HepG2 (cell line): ENCODE measurements at regions not wholly inside any gene's neighbourhood (a gene's known extent, or its start where the extent isn't known, plus 50 kb on each side); places are given as distances from the start of the nearest gene placed in this dataset.

ENCODE experiments used
- CBX2 ChIP-seq, 2 experiments: fragments of 200-600 bp in 1 of 2; sonication (generic); formaldehyde crosslinking in 1 of 2; IDR thresholded peaks; 2 replicates each; pipeline versions ENCODE4 v1.7.0 to v1.8.1; 2018 to 2022; ENCODE audit warnings: low read depth in 2 of 2, low read length in 1 of 2, mild to moderate bottlenecking in 1 of 2, missing genetic modification reagents in 1 of 2
- DPF2 ChIP-seq: sonication (generic); formaldehyde crosslinking; IDR thresholded peaks from 2 replicates; pipeline ENCODE4 v1.4.0; 2020; ENCODE audit warnings: mild to moderate bottlenecking, low read depth, missing genetic modification reagents, borderline replicate concordance
- FOXJ3 ChIP-seq: sonication (generic); formaldehyde crosslinking; IDR thresholded peaks from 2 replicates; pipeline ENCODE4 v1.4.0; 2020; ENCODE audit warnings: missing genetic modification reagents, mild to moderate bottlenecking, borderline replicate concordance
- GABPB1 ChIP-seq: IDR thresholded peaks from 2 replicates; pipeline ENCODE4 v1.6.1; 2016; ENCODE audit warnings: mild to moderate bottlenecking, missing genetic modification reagents, moderate library complexity, missing compliant biosample characterization
- GPN1 ChIP-seq: sonication (generic); formaldehyde crosslinking; IDR thresholded peaks from 2 replicates; pipeline ENCODE4 v1.5.1; 2020; ENCODE audit warnings: missing genetic modification reagents, borderline replicate concordance
- HDAC2 ChIP-seq: sonication (generic); formaldehyde crosslinking; IDR thresholded peaks from 2 replicates; pipeline ENCODE4 v1.4.0; 2020; ENCODE audit warnings: missing genetic modification reagents
- MAF1 ChIP-seq: sonication (generic); formaldehyde crosslinking; IDR thresholded peaks from 2 replicates; pipeline ENCODE4 v1.5.0; 2020; ENCODE audit warnings: missing genetic modification reagents, borderline replicate concordance
- MTA3 ChIP-seq: sonication (generic); formaldehyde crosslinking; IDR thresholded peaks from 2 replicates; pipeline ENCODE4 v1.4.0; 2020; ENCODE audit warnings: missing genetic modification reagents
- SALL2 ChIP-seq: sonication (generic); formaldehyde crosslinking; IDR thresholded peaks from 2 replicates; pipeline ENCODE4 v1.8.1; 2023; ENCODE audit warnings: mild to moderate bottlenecking, missing genetic modification reagents, inconsistent platforms
- SUZ12 ChIP-seq: fragments of 150-350 bp; IDR thresholded peaks from 2 replicates; pipeline ENCODE4 v1.6.1; 2014; ENCODE audit warnings: low read depth, low read length
- TARDBP ChIP-seq: sonication (generic); formaldehyde crosslinking; IDR thresholded peaks from 2 replicates; pipeline ENCODE4 v1.8.0; 2022; ENCODE audit warnings: mild to moderate bottlenecking, missing genetic modification reagents
- ZNF552 ChIP-seq: sonication (generic); formaldehyde crosslinking; IDR thresholded peaks from 2 replicates; pipeline ENCODE4 v1.9.0; 2022; ENCODE audit warnings: missing genetic modification reagents, mild to moderate bottlenecking, borderline replicate concordance
- TF ChIP-seq, protein P1 (sequence below): sonication (generic); formaldehyde crosslinking; IDR thresholded peaks from 2 replicates; pipeline ENCODE4 v1.5.0; 2020; ENCODE audit warnings: mild to moderate bottlenecking, missing genetic modification reagents, moderate library complexity
- TF ChIP-seq, protein P2 (sequence below): sonication (generic); formaldehyde crosslinking; IDR thresholded peaks from 2 replicates; pipeline ENCODE4 v1.4.0; 2020; ENCODE audit warnings: mild to moderate bottlenecking, missing genetic modification reagents

DNA sequence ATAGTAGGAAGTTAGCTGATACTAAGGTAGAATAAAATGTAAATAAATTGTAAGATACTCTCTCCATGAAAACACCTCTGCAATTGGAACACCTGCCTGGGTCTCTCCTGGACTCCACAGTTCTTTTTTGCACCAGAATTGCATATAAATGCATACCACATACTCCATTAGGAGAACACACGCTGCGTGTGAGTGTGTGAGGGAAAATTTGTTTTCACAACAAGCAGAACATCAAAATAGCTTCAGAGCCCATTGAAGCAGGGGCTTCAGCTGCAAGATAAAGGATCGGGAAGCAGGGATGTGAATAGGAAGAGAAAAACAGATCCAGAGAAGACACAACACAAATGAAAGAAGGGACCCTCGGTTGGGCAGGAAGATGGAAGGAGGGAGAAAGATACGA lies 389.8 kb upstream of the BRINP1 start:
- TF ChIP-seq, protein P1, sequence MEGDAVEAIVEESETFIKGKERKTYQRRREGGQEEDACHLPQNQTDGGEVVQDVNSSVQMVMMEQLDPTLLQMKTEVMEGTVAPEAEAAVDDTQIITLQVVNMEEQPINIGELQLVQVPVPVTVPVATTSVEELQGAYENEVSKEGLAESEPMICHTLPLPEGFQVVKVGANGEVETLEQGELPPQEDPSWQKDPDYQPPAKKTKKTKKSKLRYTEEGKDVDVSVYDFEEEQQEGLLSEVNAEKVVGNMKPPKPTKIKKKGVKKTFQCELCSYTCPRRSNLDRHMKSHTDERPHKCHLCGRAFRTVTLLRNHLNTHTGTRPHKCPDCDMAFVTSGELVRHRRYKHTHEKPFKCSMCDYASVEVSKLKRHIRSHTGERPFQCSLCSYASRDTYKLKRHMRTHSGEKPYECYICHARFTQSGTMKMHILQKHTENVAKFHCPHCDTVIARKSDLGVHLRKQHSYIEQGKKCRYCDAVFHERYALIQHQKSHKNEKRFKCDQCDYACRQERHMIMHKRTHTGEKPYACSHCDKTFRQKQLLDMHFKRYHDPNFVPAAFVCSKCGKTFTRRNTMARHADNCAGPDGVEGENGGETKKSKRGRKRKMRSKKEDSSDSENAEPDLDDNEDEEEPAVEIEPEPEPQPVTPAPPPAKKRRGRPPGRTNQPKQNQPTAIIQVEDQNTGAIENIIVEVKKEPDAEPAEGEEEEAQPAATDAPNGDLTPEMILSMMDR: no peak
- TF ChIP-seq, protein P2, sequence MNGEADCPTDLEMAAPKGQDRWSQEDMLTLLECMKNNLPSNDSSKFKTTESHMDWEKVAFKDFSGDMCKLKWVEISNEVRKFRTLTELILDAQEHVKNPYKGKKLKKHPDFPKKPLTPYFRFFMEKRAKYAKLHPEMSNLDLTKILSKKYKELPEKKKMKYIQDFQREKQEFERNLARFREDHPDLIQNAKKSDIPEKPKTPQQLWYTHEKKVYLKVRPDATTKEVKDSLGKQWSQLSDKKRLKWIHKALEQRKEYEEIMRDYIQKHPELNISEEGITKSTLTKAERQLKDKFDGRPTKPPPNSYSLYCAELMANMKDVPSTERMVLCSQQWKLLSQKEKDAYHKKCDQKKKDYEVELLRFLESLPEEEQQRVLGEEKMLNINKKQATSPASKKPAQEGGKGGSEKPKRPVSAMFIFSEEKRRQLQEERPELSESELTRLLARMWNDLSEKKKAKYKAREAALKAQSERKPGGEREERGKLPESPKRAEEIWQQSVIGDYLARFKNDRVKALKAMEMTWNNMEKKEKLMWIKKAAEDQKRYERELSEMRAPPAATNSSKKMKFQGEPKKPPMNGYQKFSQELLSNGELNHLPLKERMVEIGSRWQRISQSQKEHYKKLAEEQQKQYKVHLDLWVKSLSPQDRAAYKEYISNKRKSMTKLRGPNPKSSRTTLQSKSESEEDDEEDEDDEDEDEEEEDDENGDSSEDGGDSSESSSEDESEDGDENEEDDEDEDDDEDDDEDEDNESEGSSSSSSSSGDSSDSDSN: no peak
- TF ChIP-seq CBX2 (IDR thresholded peaks at IDR 0.05; ENCODE audit: low read depth, low read length) (no peak), CBX2 (CRISPR knock-in tag; IDR thresholded peaks at IDR 0.05; ENCODE audit: low read depth) (no peak), MTA3 (CRISPR knock-in tag) (no peak), GPN1 (CRISPR knock-in tag) (no peak), ZNF552 (CRISPR knock-in tag) (no peak), HDAC2 (no peak), SUZ12 (no peak), GABPB1 (CRISPR knock-in tag) (no peak), DPF2 (no peak), SALL2 (CRISPR knock-in tag) (no peak), FOXJ3 (no peak), TARDBP (CRISPR knock-in tag) (no peak), MAF1 (CRISPR knock-in tag) (no peak)
